Stomach smooth muscle (tissue), 2 donors: ENCODE measurements at regions not wholly inside any gene's neighbourhood (a gene's known extent, or its start where the extent isn't known, plus 50 kb on each side); places are given as distances from the start of the nearest gene placed in this dataset.

Experiments used
- H3K27ac ChIP-seq: one replicate; pipeline ENCODE4 v1.7.0; 2013; ENCODE audit warnings: mild to moderate bottlenecking, low read length, inconsistent platforms
- H3K27me3 ChIP-seq, 2 donors: one replicate each; pipeline ENCODE4 v1.7.0; 2013; ENCODE audit warnings: low read length in 2 of 2; ENCODE audit not compliant: insufficient read depth in 2 of 2, control insufficient read depth in 1 of 2
- H3K36me3 ChIP-seq, 2 donors: one replicate each; pipeline ENCODE4 v1.7.0; 2013; ENCODE audit warnings: low read length in 2 of 2; ENCODE audit not compliant: control insufficient read depth in 2 of 2, insufficient read depth in 2 of 2
- H3K4me1 ChIP-seq: one replicate; pipeline ENCODE4 v1.7.0; 2013; ENCODE audit warnings: low read length; ENCODE audit not compliant: control insufficient read depth, insufficient read depth
- H3K4me3 ChIP-seq, 2 donors: one replicate each; pipeline ENCODE4 v1.7.0; 2013; ENCODE audit warnings: low read length in 2 of 2
- H3K9ac ChIP-seq, 2 donors: one replicate each; pipeline ENCODE4 v1.7.0; 2013; ENCODE audit warnings: low read length in 2 of 2, mild to moderate bottlenecking in 1 of 2
- H3K9me3 ChIP-seq, 2 donors: one replicate each; pipeline ENCODE4 v1.7.0; 2013; ENCODE audit warnings: low read length in 2 of 2; ENCODE audit not compliant: control insufficient read depth in 2 of 2
- donor health status: healthy.
- donor health status: Pancreatic carcinoma.

DNA sequence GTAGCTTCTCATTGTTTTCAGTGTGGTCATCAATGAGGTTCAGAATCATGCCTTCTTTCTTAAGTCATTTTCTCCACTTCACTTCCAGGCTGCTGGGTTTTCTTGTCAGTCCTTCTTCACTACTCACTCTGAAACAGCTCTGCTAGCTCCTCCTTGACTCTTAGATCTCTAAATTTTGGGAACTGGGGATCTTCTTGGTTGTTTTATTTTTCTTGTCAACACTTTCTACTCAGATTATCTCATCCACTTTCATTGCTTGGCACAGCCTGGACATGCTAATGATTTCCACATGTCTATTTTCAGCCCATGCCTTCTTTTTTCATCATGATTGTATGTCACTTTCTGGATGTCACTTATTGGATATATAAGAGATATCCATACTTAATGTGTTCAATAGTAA is 517.8 kb upstream of the DSEL start:
- no peak overlapping the region for H3K27ac ChIP-seq
- no peaks in the 10 kb centered on the region for H3K27me3 ChIP-seq
- no peak overlapping the region for H3K9ac ChIP-seq
- H3K4me3 ChIP-seq: no peak overlapping the region
- no peaks in the 10 kb centered on the region for H3K9me3 ChIP-seq
- H3K36me3 ChIP-seq: no peaks in the 10 kb centered on the region
- no peaks in the 10 kb centered on the region for H3K4me1 ChIP-seq

DNA sequence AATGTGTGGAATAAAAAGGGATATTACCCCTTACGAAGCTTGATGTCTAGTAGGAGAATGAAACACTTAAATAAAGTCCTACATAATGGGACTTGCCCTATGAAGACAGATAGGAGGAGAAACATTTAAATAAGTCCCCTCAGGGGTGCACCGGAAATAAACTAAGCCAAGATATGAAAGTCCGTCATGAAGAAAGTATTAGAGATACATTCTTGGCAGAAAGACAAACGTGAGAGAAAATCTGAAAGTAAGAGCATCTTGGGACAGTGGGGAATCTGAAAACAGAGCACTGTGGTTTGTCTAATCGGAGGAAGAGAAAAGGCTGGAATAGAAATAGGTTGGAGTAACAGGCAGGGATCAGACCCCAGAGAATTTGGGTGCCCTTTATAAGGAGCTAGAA is 516.9 kb upstream of the DSEL start:
- no peak overlapping the region for H3K9ac ChIP-seq
- no peaks in the 10 kb centered on the region for H3K4me1 ChIP-seq
- H3K4me3 ChIP-seq: no peak overlapping the region
- H3K36me3 ChIP-seq: no peaks in the 10 kb centered on the region
- H3K9me3 ChIP-seq: no peaks in the 10 kb centered on the region
- no peak overlapping the region for H3K27ac ChIP-seq
- no peaks in the 10 kb centered on the region for H3K27me3 ChIP-seq

DNA sequence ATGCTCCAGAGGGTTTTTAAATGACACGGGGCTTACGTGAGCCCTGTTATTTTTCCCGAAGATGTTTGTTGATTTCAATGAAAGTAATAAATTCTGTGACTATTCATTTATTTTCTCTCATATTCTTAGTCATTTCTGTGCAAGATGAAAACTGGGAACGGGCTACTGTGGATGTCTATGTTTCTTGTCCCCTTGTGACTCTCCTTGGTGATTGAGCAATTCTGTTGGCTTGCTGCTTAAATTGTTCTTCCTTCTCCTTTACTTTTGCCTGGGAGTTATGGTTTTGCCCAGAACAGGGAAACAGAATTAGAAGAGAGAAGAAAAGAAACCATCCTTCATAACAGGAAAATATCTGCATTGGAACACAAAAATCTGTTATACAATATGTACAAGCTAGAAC is 508.2 kb upstream of the DSEL start:
- Histone ChIP-seq H3K4me3 (no peak overlapping the region), H3K9me3 (no peaks in the 10 kb centered on the region), H3K27ac (no peak overlapping the region), H3K9ac (no peak overlapping the region), H3K27me3 (no peaks in the 10 kb centered on the region), H3K4me1 (no peaks in the 10 kb centered on the region), H3K36me3 (no peaks in the 10 kb centered on the region)

DNA sequence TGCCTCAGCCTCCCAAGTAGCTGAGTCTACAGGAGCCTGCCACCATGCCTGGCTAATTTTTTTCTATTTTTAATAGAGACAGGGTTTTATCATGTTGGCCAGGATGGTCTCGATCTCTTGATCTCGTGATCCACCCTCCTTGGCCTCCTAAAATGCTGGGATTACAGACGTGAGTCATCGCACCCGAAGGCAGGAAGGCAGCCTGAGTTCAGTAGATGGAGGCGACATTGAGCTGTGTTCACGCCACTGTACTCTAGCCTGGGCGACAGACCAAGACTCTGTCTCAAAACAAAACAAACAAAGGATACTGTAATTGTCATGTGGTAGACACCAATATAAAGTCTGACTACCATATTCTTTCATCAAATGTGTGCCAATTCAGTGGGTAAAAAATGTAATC is 500.9 kb upstream of the DSEL start:
- no peak overlapping the region for H3K4me3 ChIP-seq
- H3K27me3 ChIP-seq: no peaks in the 10 kb centered on the region
- H3K36me3 ChIP-seq: no peaks in the 10 kb centered on the region
- H3K9ac ChIP-seq: no peak overlapping the region
- no peak overlapping the region for H3K27ac ChIP-seq
- no peaks in the 10 kb centered on the region for H3K9me3 ChIP-seq
- H3K4me1 ChIP-seq: no peaks in the 10 kb centered on the region

DNA sequence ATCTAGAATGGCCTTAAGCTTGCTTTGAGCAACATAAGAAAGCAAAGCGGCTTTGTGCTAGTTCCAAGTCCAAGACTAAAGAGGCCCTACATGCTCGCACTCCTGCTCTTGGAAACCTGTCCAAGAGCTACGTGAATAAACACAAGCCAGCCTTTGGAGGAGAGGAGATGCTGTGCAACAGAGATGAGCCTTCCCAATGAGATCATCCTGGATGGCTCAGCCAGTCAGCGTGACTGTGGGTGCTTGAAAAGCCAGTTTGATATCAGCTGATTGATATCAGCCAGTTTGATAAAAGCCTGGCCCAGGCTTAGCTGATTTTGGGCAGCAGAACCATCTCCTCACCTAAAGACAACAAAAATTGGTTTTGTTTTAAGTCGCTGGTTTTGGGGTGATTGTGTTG is 481.0 kb upstream of the DSEL start:
- H3K9me3 ChIP-seq: no peaks in the 10 kb centered on the region
- no peaks in the 10 kb centered on the region for H3K36me3 ChIP-seq
- H3K27me3 ChIP-seq: no peaks in the 10 kb centered on the region

DNA sequence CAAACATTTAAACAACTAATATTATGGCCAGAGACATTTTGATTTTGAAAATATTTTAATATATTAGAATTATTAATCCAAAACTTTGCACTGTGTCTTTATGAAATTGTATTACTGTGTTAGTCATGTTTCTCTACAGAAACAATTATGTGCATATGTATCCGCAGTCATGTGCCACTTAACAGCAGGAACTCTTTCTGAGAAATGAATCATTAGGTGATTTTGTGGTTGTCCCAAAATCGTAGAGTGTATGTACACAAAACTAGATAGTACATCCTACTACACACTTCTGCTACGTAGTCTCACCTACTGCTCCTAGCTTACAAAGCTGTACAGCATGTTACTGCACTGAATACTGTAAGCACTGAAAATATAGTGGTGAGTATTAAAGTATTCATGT is 479.2 kb upstream of the DSEL start:
- Histone ChIP-seq H3K4me3 (no peak overlapping the region), H3K9me3 (no peaks in the 10 kb centered on the region), H3K27ac (no peak overlapping the region), H3K9ac (no peak overlapping the region), H3K27me3 (no peaks in the 10 kb centered on the region), H3K36me3 (no peaks in the 10 kb centered on the region), H3K4me1 (no peaks in the 10 kb centered on the region)

More for the DNA sequence above, 481.0 kb upstream of the DSEL start:
- no peak overlapping the region for H3K27ac ChIP-seq
- H3K9ac ChIP-seq: no peak overlapping the region
- no peaks in the 10 kb centered on the region for H3K4me1 ChIP-seq
- H3K4me3 ChIP-seq: no peak overlapping the region

DNA sequence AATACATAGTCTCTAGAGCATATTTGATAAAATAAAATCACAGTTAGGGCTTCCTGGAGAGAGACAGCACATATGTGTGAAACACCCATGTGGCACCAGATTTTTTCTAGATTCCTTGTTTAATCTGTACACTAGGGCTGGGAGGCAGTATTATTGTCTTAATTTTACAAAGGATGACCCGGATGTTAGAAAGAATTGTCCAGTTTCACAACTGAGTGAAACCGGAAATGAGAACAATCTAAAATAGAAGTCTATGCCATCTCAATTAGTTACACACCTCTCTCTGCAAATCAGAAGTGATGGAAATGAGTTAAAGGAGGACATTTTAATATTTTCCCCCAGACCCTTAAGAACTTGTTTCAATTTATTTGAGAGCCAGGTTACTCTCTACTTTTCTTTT is 463.7 kb upstream of the DSEL start:
- H3K4me1 ChIP-seq: no peaks in the 10 kb centered on the region

DNA sequence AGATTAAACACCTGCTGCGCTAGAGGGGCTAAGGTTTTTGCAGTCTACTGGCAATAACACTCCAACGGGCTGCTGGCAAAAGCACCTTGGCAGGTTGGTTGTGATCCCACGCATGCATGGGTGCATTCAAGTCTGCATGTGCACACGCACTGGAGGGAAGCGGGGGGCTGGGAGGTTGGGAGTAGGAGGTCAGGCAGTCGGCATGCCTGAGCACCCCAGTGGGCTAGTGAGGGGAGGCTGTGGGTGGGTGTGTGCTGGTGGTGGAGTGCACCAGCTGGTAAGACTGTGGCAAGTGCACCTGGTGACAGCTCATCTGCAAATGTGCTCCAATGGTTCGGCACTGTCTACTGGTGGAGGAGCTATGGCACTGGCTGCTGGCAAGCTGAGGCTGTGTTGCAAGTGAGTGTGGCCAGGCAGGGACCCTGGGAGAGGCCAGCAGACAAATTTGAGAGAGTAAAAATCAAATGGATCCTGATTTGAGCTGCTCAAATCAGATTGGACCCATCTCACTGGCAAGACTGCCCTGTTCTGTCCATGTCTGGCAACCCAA is 460.6 kb upstream of the DSEL start:
- Histone ChIP-seq H3K27ac (no peak overlapping the region), H3K4me3 (no peak overlapping the region), H3K36me3 (no peaks in the 10 kb centered on the region), H3K9me3 (no peaks in the 10 kb centered on the region), H3K4me1 (no peaks in the 10 kb centered on the region), H3K27me3 (no peaks in the 10 kb centered on the region), H3K9ac (no peak overlapping the region)

More for the DNA sequence above, 463.7 kb upstream of the DSEL start:
- no peaks in the 10 kb centered on the region for H3K9me3 ChIP-seq
- no peaks in the 10 kb centered on the region for H3K36me3 ChIP-seq
- no peaks in the 10 kb centered on the region for H3K27me3 ChIP-seq
- no peak overlapping the region for H3K4me3 ChIP-seq
- no peak overlapping the region for H3K9ac ChIP-seq
- H3K27ac ChIP-seq: no peak overlapping the region

DNA sequence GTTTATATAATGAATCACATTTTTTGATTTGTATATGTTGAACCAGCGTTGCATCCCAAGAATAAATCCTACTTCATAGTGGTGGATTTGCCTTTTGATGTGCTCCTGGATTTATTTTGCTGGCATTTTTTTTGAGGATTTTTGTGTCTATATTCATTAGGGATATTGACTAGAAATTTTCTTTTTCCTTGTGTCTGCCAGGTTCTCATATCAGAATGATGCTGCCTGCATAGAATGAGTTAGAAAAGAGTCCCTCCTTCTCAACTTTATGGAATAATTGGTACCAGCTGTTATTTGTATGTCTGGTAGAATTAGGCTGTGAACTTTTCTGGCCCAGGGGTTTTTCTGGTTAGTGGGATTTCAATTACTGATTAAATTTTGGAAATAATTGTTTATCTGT is 457.4 kb upstream of the DSEL start:
- Histone ChIP-seq H3K27ac (no peak overlapping the region), H3K36me3 (no peaks in the 10 kb centered on the region), H3K4me3 (no peak overlapping the region), H3K27me3 (no peaks in the 10 kb centered on the region), H3K9me3 (no peaks in the 10 kb centered on the region), H3K9ac (no peak overlapping the region), H3K4me1 (no peaks in the 10 kb centered on the region)

DNA sequence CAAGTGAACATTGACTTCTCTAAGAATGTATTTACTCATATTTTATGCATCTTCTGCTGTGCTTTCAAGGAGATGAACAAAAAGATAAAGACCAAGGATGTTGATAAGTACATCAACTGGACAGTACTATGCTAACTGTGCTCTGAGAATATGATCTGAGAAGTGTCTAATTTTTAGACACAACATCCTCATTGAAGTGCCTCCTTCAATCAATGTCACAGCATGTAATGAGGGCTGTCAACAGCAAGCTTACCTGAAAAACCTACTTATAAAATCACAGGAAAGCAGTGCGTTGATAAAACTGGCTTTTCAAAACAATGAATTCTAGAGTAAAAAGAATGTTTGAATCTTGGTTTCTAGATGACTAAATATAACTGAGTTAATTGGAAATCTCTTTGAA is 452.9 kb upstream of the DSEL start:
- Histone ChIP-seq H3K9ac (no peak overlapping the region), H3K27me3 (no peaks in the 10 kb centered on the region), H3K4me1 (no peaks in the 10 kb centered on the region), H3K27ac (no peak overlapping the region), H3K4me3 (no peak overlapping the region), H3K36me3 (no peaks in the 10 kb centered on the region), H3K9me3 (no peaks in the 10 kb centered on the region)

DNA sequence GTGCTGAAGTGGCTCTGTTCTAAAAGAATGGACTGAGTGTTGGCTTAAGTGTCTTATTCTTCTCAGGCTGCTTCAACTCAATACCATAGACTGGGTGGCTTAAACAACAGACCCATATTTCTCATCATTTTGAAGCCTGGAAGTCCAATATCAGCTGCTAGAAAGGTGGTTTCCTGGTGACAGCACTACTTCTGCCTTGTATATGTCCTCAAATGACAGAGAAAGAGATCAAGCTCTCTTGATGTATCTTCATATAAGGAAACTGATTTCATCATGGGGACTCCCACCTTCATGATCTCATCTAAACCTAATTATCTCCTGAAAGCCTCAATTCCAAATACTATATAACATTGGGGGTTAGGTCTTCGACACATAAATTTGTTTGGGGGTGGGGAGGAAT is 449.7 kb upstream of the DSEL start:
- no peak overlapping the region for H3K4me3 ChIP-seq
- H3K4me1 ChIP-seq: no peaks in the 10 kb centered on the region
- no peaks in the 10 kb centered on the region for H3K9me3 ChIP-seq
- no peaks in the 10 kb centered on the region for H3K36me3 ChIP-seq
- H3K27me3 ChIP-seq: no peaks in the 10 kb centered on the region
- H3K9ac ChIP-seq: no peak overlapping the region
- H3K27ac ChIP-seq: no peak overlapping the region
